GM23338 (cell line): ENCODE measurements at regions not wholly inside any gene's neighbourhood (a gene's known extent, or its start where the extent isn't known, plus 50 kb on each side); places are given as distances from the start of the nearest gene placed in this dataset.

Experiments used
- ATAC-seq: fragments of 200-7000 bp; cut with Tn5 transposase; 3 replicates; pipeline ENCODE4 v1.9.1; 2020
- DNase-seq: peaks from one replicate; pipeline ENCODE4 v3.0.0-alpha.2; 2015; ENCODE audit warnings: low spot score
- H2AFZ ChIP-seq: fragments of 200-600 bp; sonication (generic); 2 replicates; pipeline ENCODE4 v1.8.0; 2016; ENCODE audit warnings: antibody characterized with exemption, mild to moderate bottlenecking, moderate library complexity
- H3F3A ChIP-seq: fragments of 200-600 bp; sonication (generic); replicated peaks from 2 replicates; pipeline ENCODE4 v1.8.0; 2017; ENCODE audit warnings: antibody characterized with exemption, mixed run types, low read depth
- H3K27ac ChIP-seq: fragments of 200-600 bp; sonication (generic); 2 replicates; pipeline ENCODE4 v1.6.1; 2016; ENCODE audit warnings: low read depth
- H3K27me3 ChIP-seq: fragments of 200-600 bp; sonication (generic); 2 replicates; pipeline ENCODE4 v1.8.0; 2016; ENCODE audit warnings: mild to moderate bottlenecking, mixed run types, moderate library complexity; ENCODE audit not compliant: insufficient read depth
- H3K36me3 ChIP-seq: fragments of 200-600 bp; sonication (generic); 2 replicates; pipeline ENCODE4 v1.8.0; 2016; ENCODE audit warnings: mild to moderate bottlenecking; ENCODE audit not compliant: insufficient read depth
- H3K4me1 ChIP-seq: fragments of 200-600 bp; sonication (generic); 2 replicates; pipeline ENCODE4 v1.8.0; 2016; ENCODE audit warnings: mild to moderate bottlenecking, moderate library complexity; ENCODE audit not compliant: insufficient read depth
- H3K4me2 ChIP-seq: fragments of 200-600 bp; sonication (generic); 2 replicates; pipeline ENCODE4 v1.7.1; 2017; ENCODE audit warnings: mixed run types
- H3K4me3 ChIP-seq: fragments of 200-600 bp; sonication (generic); 2 replicates; pipeline ENCODE4 v1.6.1; 2016; ENCODE audit warnings: mixed run types
- H3K79me2 ChIP-seq: fragments of 200-600 bp; sonication (generic); replicated peaks from 2 replicates; pipeline ENCODE4 v1.8.0; 2017; ENCODE audit warnings: mild to moderate bottlenecking; ENCODE audit not compliant: insufficient read depth
- H3K9me2 ChIP-seq: fragments of 200-600 bp; sonication (generic); 2 replicates; pipeline ENCODE4 v1.8.0; 2017; ENCODE audit not compliant: insufficient read depth
- H4K20me1 ChIP-seq: fragments of 200-600 bp; sonication (generic); replicated peaks from 2 replicates; pipeline ENCODE4 v1.8.0; 2017; ENCODE audit warnings: mild to moderate bottlenecking; ENCODE audit not compliant: insufficient read depth
- H3K27ac Mint-ChIP-seq: 2 replicates; pipeline ENCODE4 v1.8.0; 2020; ENCODE audit warnings: inconsistent platforms, mild to moderate bottlenecking, moderate library complexity, mixed read lengths
- H3K27me3 Mint-ChIP-seq: 3 replicates; pipeline ENCODE4 v1.8.0; 2022; ENCODE audit warnings: low read depth, mild to moderate bottlenecking, moderate library complexity, mixed read lengths, inconsistent platforms; ENCODE audit not compliant: insufficient read depth, poor library complexity
- H3K36me3 Mint-ChIP-seq: 3 replicates; pipeline ENCODE4 v1.8.0; 2021; ENCODE audit warnings: low read depth, mild to moderate bottlenecking, inconsistent platforms, moderate library complexity, mixed read lengths
- H3K4me1 Mint-ChIP-seq: 3 replicates; pipeline ENCODE4 v1.8.0; 2020; ENCODE audit warnings: mild to moderate bottlenecking, inconsistent platforms, mixed read lengths
- H3K4me3 Mint-ChIP-seq: 3 replicates; pipeline ENCODE4 v1.8.0; 2021; ENCODE audit warnings: moderate library complexity, mild to moderate bottlenecking, inconsistent platforms, mixed read lengths
- H3K9me3 Mint-ChIP-seq: 3 replicates; pipeline ENCODE4 v1.8.0; 2020; ENCODE audit warnings: moderate library complexity, mild to moderate bottlenecking, inconsistent platforms, mixed read lengths
- CREB1 ChIP-seq: fragments of 250-450 bp; sonication (Bioruptor Pico); IDR thresholded peaks from 2 replicates; pipeline ENCODE4 v1.5.0; 2020; ENCODE audit warnings: low read depth, mild to moderate bottlenecking, moderate library complexity
- JUNB ChIP-seq: IDR thresholded peaks from one replicate; pipeline ENCODE4 v1.6.1; 2016; ENCODE audit warnings: antibody characterized with exemption; ENCODE audit not compliant: unreplicated experiment
- ZNF114 ChIP-seq: fragments of 250-450 bp; sonication (Bioruptor Pico); IDR thresholded peaks from 2 replicates; pipeline ENCODE4 v1.5.0; 2020; ENCODE audit warnings: mild to moderate bottlenecking, moderate library complexity
- TF ChIP-seq, protein P1 (sequence below), 2 experiments: fragments of 200-600 bp in 1 of 2; sonication (generic) in 1 of 2; conservative IDR thresholded peaks; 2 replicates each; pipeline versions ENCODE4 v1.5.1 to v1.6.1; 2016 to 2017; ENCODE audit warnings: antibody characterized with exemption in 2 of 2, low read depth in 2 of 2, mild to moderate bottlenecking in 2 of 2, moderate library complexity in 1 of 2
- TF ChIP-seq, protein P2 (sequence below): fragments of 250-450 bp; sonication (Bioruptor Pico); IDR thresholded peaks from 2 replicates; pipeline ENCODE4 v1.5.0; 2020; ENCODE audit warnings: mild to moderate bottlenecking, moderate library complexity
- TF ChIP-seq, protein P3 (sequence below): IDR thresholded peaks from 2 replicates; pipeline ENCODE4 v1.6.1; 2016; ENCODE audit warnings: antibody characterized with exemption
- TF ChIP-seq, protein P4 (sequence below): IDR thresholded peaks from one replicate; pipeline ENCODE4 v1.6.1; 2018; ENCODE audit warnings: antibody characterized with exemption; ENCODE audit not compliant: unreplicated experiment

DNA sequence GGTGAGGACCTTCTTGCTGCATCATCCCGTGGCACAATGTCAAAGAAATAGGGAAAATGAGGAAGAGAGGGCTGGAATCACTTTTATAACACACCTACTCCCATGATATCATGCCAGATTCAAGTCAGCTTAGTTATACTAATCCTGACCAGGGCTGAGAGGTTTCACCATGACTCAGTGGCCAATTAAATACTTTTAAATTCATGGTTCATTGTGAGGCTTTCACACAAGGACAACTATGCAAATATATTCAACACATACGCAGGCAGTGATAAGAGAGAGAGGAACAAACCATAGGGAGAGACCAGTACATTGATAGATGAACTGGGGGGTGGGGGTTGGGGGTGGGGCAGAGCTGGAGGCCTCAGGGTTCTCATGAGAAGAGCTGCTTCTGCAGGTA lies 313.1 kb downstream of the LRFN2 start:
- H2AFZ ChIP-seq: no peak overlapping the region
- TF ChIP-seq, protein P1, sequence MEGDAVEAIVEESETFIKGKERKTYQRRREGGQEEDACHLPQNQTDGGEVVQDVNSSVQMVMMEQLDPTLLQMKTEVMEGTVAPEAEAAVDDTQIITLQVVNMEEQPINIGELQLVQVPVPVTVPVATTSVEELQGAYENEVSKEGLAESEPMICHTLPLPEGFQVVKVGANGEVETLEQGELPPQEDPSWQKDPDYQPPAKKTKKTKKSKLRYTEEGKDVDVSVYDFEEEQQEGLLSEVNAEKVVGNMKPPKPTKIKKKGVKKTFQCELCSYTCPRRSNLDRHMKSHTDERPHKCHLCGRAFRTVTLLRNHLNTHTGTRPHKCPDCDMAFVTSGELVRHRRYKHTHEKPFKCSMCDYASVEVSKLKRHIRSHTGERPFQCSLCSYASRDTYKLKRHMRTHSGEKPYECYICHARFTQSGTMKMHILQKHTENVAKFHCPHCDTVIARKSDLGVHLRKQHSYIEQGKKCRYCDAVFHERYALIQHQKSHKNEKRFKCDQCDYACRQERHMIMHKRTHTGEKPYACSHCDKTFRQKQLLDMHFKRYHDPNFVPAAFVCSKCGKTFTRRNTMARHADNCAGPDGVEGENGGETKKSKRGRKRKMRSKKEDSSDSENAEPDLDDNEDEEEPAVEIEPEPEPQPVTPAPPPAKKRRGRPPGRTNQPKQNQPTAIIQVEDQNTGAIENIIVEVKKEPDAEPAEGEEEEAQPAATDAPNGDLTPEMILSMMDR (conservative IDR thresholded peaks at IDR 0.05; ENCODE audit: low read depth in 2 of 2): no peak
- TF ChIP-seq, protein P2, sequence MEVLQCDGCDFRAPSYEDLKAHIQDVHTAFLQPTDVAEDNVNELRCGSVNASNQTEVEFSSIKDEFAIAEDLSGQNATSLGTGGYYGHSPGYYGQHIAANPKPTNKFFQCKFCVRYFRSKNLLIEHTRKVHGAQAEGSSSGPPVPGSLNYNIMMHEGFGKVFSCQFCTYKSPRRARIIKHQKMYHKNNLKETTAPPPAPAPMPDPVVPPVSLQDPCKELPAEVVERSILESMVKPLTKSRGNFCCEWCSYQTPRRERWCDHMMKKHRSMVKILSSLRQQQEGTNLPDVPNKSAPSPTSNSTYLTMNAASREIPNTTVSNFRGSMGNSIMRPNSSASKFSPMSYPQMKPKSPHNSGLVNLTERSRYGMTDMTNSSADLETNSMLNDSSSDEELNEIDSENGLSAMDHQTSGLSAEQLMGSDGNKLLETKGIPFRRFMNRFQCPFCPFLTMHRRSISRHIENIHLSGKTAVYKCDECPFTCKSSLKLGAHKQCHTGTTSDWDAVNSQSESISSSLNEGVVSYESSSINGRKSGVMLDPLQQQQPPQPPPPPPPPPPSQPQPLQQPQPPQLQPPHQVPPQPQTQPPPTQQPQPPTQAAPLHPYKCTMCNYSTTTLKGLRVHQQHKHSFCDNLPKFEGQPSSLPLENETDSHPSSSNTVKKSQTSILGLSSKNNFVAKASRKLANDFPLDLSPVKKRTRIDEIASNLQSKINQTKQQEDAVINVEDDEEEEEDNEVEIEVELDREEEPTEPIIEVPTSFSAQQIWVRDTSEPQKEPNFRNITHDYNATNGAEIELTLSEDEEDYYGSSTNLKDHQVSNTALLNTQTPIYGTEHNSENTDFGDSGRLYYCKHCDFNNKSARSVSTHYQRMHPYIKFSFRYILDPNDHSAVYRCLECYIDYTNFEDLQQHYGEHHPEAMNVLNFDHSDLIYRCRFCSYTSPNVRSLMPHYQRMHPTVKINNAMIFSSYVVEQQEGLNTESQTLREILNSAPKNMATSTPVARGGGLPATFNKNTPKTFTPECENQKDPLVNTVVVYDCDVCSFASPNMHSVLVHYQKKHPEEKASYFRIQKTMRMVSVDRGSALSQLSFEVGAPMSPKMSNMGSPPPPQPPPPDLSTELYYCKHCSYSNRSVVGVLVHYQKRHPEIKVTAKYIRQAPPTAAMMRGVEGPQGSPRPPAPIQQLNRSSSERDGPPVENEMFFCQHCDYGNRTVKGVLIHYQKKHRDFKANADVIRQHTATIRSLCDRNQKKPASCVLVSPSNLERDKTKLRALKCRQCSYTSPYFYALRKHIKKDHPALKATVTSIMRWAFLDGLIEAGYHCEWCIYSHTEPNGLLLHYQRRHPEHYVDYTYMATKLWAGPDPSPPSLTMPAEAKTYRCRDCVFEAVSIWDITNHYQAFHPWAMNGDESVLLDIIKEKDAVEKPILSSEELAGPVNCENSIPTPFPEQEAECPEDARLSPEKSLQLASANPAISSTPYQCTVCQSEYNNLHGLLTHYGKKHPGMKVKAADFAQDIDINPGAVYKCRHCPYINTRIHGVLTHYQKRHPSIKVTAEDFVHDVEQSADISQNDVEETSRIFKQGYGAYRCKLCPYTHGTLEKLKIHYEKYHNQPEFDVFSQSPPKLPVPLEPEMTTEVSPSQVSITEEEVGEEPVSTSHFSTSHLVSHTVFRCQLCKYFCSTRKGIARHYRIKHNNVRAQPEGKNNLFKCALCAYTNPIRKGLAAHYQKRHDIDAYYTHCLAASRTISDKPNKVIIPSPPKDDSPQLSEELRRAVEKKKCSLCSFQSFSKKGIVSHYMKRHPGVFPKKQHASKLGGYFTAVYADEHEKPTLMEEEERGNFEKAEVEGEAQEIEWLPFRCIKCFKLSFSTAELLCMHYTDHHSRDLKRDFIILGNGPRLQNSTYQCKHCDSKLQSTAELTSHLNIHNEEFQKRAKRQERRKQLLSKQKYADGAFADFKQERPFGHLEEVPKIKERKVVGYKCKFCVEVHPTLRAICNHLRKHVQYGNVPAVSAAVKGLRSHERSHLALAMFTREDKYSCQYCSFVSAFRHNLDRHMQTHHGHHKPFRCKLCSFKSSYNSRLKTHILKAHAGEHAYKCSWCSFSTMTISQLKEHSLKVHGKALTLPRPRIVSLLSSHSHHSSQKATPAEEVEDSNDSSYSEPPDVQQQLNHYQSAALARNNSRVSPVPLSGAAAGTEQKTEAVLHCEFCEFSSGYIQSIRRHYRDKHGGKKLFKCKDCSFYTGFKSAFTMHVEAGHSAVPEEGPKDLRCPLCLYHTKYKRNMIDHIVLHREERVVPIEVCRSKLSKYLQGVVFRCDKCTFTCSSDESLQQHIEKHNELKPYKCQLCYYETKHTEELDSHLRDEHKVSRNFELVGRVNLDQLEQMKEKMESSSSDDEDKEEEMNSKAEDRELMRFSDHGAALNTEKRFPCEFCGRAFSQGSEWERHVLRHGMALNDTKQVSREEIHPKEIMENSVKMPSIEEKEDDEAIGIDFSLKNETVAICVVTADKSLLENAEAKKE (CRISPR knock-in tag): no peak
- TF ChIP-seq, protein P3, sequence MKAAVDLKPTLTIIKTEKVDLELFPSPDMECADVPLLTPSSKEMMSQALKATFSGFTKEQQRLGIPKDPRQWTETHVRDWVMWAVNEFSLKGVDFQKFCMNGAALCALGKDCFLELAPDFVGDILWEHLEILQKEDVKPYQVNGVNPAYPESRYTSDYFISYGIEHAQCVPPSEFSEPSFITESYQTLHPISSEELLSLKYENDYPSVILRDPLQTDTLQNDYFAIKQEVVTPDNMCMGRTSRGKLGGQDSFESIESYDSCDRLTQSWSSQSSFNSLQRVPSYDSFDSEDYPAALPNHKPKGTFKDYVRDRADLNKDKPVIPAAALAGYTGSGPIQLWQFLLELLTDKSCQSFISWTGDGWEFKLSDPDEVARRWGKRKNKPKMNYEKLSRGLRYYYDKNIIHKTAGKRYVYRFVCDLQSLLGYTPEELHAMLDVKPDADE: no peak
- TF ChIP-seq CREB1 (CRISPR knock-in tag): no peak
- TF ChIP-seq JUNB: no peak
- TF ChIP-seq, protein P4, sequence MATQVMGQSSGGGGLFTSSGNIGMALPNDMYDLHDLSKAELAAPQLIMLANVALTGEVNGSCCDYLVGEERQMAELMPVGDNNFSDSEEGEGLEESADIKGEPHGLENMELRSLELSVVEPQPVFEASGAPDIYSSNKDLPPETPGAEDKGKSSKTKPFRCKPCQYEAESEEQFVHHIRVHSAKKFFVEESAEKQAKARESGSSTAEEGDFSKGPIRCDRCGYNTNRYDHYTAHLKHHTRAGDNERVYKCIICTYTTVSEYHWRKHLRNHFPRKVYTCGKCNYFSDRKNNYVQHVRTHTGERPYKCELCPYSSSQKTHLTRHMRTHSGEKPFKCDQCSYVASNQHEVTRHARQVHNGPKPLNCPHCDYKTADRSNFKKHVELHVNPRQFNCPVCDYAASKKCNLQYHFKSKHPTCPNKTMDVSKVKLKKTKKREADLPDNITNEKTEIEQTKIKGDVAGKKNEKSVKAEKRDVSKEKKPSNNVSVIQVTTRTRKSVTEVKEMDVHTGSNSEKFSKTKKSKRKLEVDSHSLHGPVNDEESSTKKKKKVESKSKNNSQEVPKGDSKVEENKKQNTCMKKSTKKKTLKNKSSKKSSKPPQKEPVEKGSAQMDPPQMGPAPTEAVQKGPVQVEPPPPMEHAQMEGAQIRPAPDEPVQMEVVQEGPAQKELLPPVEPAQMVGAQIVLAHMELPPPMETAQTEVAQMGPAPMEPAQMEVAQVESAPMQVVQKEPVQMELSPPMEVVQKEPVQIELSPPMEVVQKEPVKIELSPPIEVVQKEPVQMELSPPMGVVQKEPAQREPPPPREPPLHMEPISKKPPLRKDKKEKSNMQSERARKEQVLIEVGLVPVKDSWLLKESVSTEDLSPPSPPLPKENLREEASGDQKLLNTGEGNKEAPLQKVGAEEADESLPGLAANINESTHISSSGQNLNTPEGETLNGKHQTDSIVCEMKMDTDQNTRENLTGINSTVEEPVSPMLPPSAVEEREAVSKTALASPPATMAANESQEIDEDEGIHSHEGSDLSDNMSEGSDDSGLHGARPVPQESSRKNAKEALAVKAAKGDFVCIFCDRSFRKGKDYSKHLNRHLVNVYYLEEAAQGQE: no peak
- no peak for TF ChIP-seq ZNF114
- no peaks in the 10 kb centered on the region for H4K20me1 ChIP-seq
- Mint-ChIP-seq H3K4me3 (no peak overlapping the region), H3K36me3 (no peaks in the 10 kb centered on the region), H3K27me3 (peaks cover 6% of the 10 kb centered on the region), H3K4me1 (peaks cover 11% of the 10 kb centered on the region; the same call in 2 of the 3 replicates), H3K27ac (no peak overlapping the region), H3K9me3 (no peaks in the 10 kb centered on the region; the same call in 1 of the 3 replicates)
- ATAC-seq (no peak), DNase-seq (no peak)
- H3K27me3 ChIP-seq: no peaks in the 10 kb centered on the region
- H3K9me2 ChIP-seq: peaks cover 11% of the 10 kb centered on the region; the same call in 1 of the 2 replicates
- no peak overlapping the region for H3K4me2 ChIP-seq
- no peak overlapping the region for H3K27ac ChIP-seq
- H3K4me1 ChIP-seq: no peaks in the 10 kb centered on the region
- H3F3A ChIP-seq: no peaks in the 10 kb centered on the region
- H3K79me2 ChIP-seq: no peaks in the 10 kb centered on the region
- no peak overlapping the region for H3K4me3 ChIP-seq
- H3K36me3 ChIP-seq: no peaks in the 10 kb centered on the region
